ENCODE measurements at regions not wholly inside any gene's neighbourhood (a gene's known extent, or its start where the extent isn't known, plus 50 kb on each side); places are given as distances from the start of the nearest gene placed in this dataset.
"Not testable (repeated sequence)": the region's sequence is repeated elsewhere in the genome, so short reads cannot be mapped to it uniquely, and the experiment has no call there.

GRCh38 chr2:31805688-31806087 is 205.1 kb downstream of the MEMO1 start:
- H3K4me3 ChIP-seq (ENCODE audit: low read depth, low read length), result peak overlapping the region; percentile 63
- no peak overlapping the region for H4K8ac ChIP-seq (ENCODE audit: low read depth, low read length)
- H3K27me3 ChIP-seq (ENCODE audit: insufficient read depth, low read length), result no peaks in the 10 kb centered on the region
- no peak overlapping the region for H2BK12ac ChIP-seq (ENCODE audit: low read length)
- no peak overlapping the region for H3K18ac ChIP-seq (ENCODE audit: low read length)
- H3K27ac ChIP-seq (ENCODE audit: low read depth, low read length), result no peak overlapping the region
- H3K79me2 ChIP-seq (ENCODE audit: control insufficient read depth, insufficient read depth, low read length, poor library complexity), result no peaks in the 10 kb centered on the region
- H3K23ac ChIP-seq (ENCODE audit: low read length), result peak overlapping the region; percentile 2
- H2BK120ac ChIP-seq (ENCODE audit: insufficient read depth, low read length, poor library complexity), result no peak overlapping the region
- H2AK5ac ChIP-seq (ENCODE audit: low read length), result no peak overlapping the region
- H2AFZ ChIP-seq (ENCODE audit: insufficient read depth, low read length, poor library complexity), result no peak overlapping the region
- H3K4me2 ChIP-seq (ENCODE audit: low read length), result no peak overlapping the region
- H4K91ac ChIP-seq (ENCODE audit: low read depth, low read length), result no peak overlapping the region
- no peak for DNase-seq
- H3K4ac ChIP-seq (ENCODE audit: low read depth, low read length), result no peak overlapping the region
- H3K4me1 ChIP-seq (ENCODE audit: control insufficient read depth in 1 of 2, insufficient read depth in 2 of 2, low read length in 2 of 2), result no peaks in the 10 kb centered on the region
- no CpG with 5 or more reads among the region's 16 CpGs for WGBS (ENCODE audit: extremely low coverage, insufficient coverage, insufficient read length)
- H3K36me3 ChIP-seq (ENCODE audit: control insufficient read depth in 1 of 2, insufficient read depth in 2 of 2, low read length in 2 of 2), result no peaks in the 10 kb centered on the region
- peaks cover 4% of the 10 kb centered on the region for H3K9me3 ChIP-seq (ENCODE audit: insufficient read depth, low read depth, low read length)
- H4K12ac ChIP-seq (ENCODE audit: low read depth, low read length), result no peak overlapping the region
- peak overlapping the region; percentile 59 for H3K9ac ChIP-seq (ENCODE audit: low read length)
- H2BK5ac ChIP-seq (ENCODE audit: low read depth, low read length, poor library complexity), result no peak overlapping the region
- H3K79me1 ChIP-seq (ENCODE audit: low read length), result no peaks in the 10 kb centered on the region
- H3K14ac ChIP-seq (ENCODE audit: low read length), result no peak overlapping the region

GRCh38 chr2:31803481-31804153 is 207.2 kb downstream of the MEMO1 start:
- not testable (repeated sequence) for H2BK5ac ChIP-seq (ENCODE audit: low read depth, low read length, poor library complexity); H3K14ac ChIP-seq (ENCODE audit: low read length); H3K79me2 ChIP-seq (ENCODE audit: control insufficient read depth, insufficient read depth, low read length, poor library complexity); H3K4ac ChIP-seq (ENCODE audit: low read depth, low read length); H4K12ac ChIP-seq (ENCODE audit: low read depth, low read length); H2AK5ac ChIP-seq (ENCODE audit: low read length); H3K4me1 ChIP-seq (ENCODE audit: control insufficient read depth in 1 of 2, insufficient read depth in 2 of 2, low read length in 2 of 2); H3K27me3 ChIP-seq (ENCODE audit: insufficient read depth, low read length); H2BK120ac ChIP-seq (ENCODE audit: insufficient read depth, low read length, poor library complexity); H3K79me1 ChIP-seq (ENCODE audit: low read length); H2BK12ac ChIP-seq (ENCODE audit: low read length); H3K27ac ChIP-seq (ENCODE audit: low read depth, low read length); H3K18ac ChIP-seq (ENCODE audit: low read length); H3K4me3 ChIP-seq (ENCODE audit: low read depth, low read length); H2AFZ ChIP-seq (ENCODE audit: insufficient read depth, low read length, poor library complexity); H3K9me3 ChIP-seq (ENCODE audit: insufficient read depth, low read depth, low read length); H4K91ac ChIP-seq (ENCODE audit: low read depth, low read length); H3K36me3 ChIP-seq (ENCODE audit: control insufficient read depth in 1 of 2, insufficient read depth in 2 of 2, low read length in 2 of 2); H4K8ac ChIP-seq (ENCODE audit: low read depth, low read length); H3K4me2 ChIP-seq (ENCODE audit: low read length); H3K23ac ChIP-seq (ENCODE audit: low read length); DNase-seq; H3K9ac ChIP-seq (ENCODE audit: low read length)
- no CpG with 5 or more reads among the region's 44 CpGs for WGBS (ENCODE audit: extremely low coverage, insufficient coverage, insufficient read length)

GRCh38 chr2:31802711-31803110 is 208.1 kb downstream of the MEMO1 start:
- no peak overlapping the region for H3K9ac ChIP-seq (ENCODE audit: low read length)
- H3K27me3 ChIP-seq (ENCODE audit: insufficient read depth, low read length), result no peaks in the 10 kb centered on the region
- H4K8ac ChIP-seq (ENCODE audit: low read depth, low read length), result no peak overlapping the region
- peaks cover 4% of the 10 kb centered on the region for H3K9me3 ChIP-seq (ENCODE audit: insufficient read depth, low read depth, low read length)
- no peak overlapping the region for H4K91ac ChIP-seq (ENCODE audit: low read depth, low read length)
- no peak overlapping the region for H4K12ac ChIP-seq (ENCODE audit: low read depth, low read length)
- H2BK5ac ChIP-seq (ENCODE audit: low read depth, low read length, poor library complexity), result no peak overlapping the region
- no peaks in the 10 kb centered on the region for H3K36me3 ChIP-seq (ENCODE audit: control insufficient read depth in 1 of 2, insufficient read depth in 2 of 2, low read length in 2 of 2)
- H2BK12ac ChIP-seq (ENCODE audit: low read length), result no peak overlapping the region
- H3K79me2 ChIP-seq (ENCODE audit: control insufficient read depth, insufficient read depth, low read length, poor library complexity), result no peaks in the 10 kb centered on the region
- H3K4me2 ChIP-seq (ENCODE audit: low read length), result no peak overlapping the region
- H3K4ac ChIP-seq (ENCODE audit: low read depth, low read length), result no peak overlapping the region
- no peak overlapping the region for H2BK120ac ChIP-seq (ENCODE audit: insufficient read depth, low read length, poor library complexity)
- no peak overlapping the region for H2AK5ac ChIP-seq (ENCODE audit: low read length)
- no peaks in the 10 kb centered on the region for H3K4me1 ChIP-seq (ENCODE audit: control insufficient read depth in 1 of 2, insufficient read depth in 2 of 2, low read length in 2 of 2)
- no CpG with 5 or more reads among the region's 7 CpGs for WGBS (ENCODE audit: extremely low coverage, insufficient coverage, insufficient read length)
- no peak overlapping the region for H3K14ac ChIP-seq (ENCODE audit: low read length)
- no peak overlapping the region for H2AFZ ChIP-seq (ENCODE audit: insufficient read depth, low read length, poor library complexity)
- DNase-seq, result peak; percentile 72 to 91
- H3K27ac ChIP-seq (ENCODE audit: low read depth, low read length), result no peak overlapping the region
- no peak overlapping the region for H3K23ac ChIP-seq (ENCODE audit: low read length)
- H3K4me3 ChIP-seq (ENCODE audit: low read depth, low read length), result no peak overlapping the region
- H3K79me1 ChIP-seq (ENCODE audit: low read length), result no peaks in the 10 kb centered on the region
- no peak overlapping the region for H3K18ac ChIP-seq (ENCODE audit: low read length)

GRCh38 chr2:31799282-31799681 is 211.5 kb downstream of the MEMO1 start:
- not testable (repeated sequence) for H2AK5ac ChIP-seq (ENCODE audit: low read length); H2AFZ ChIP-seq (ENCODE audit: insufficient read depth, low read length, poor library complexity); H2BK5ac ChIP-seq (ENCODE audit: low read depth, low read length, poor library complexity); H3K4me2 ChIP-seq (ENCODE audit: low read length); H3K23ac ChIP-seq (ENCODE audit: low read length); H3K4me1 ChIP-seq (ENCODE audit: control insufficient read depth in 1 of 2, insufficient read depth in 2 of 2, low read length in 2 of 2); H3K79me1 ChIP-seq (ENCODE audit: low read length); H4K8ac ChIP-seq (ENCODE audit: low read depth, low read length); H3K36me3 ChIP-seq (ENCODE audit: control insufficient read depth in 1 of 2, insufficient read depth in 2 of 2, low read length in 2 of 2); H3K18ac ChIP-seq (ENCODE audit: low read length); H3K9me3 ChIP-seq (ENCODE audit: insufficient read depth, low read depth, low read length); H3K4me3 ChIP-seq (ENCODE audit: low read depth, low read length); H2BK120ac ChIP-seq (ENCODE audit: insufficient read depth, low read length, poor library complexity); H2BK12ac ChIP-seq (ENCODE audit: low read length); DNase-seq; H3K14ac ChIP-seq (ENCODE audit: low read length); H4K12ac ChIP-seq (ENCODE audit: low read depth, low read length); H3K27ac ChIP-seq (ENCODE audit: low read depth, low read length); H3K79me2 ChIP-seq (ENCODE audit: control insufficient read depth, insufficient read depth, low read length, poor library complexity); H3K27me3 ChIP-seq (ENCODE audit: insufficient read depth, low read length); H3K9ac ChIP-seq (ENCODE audit: low read length); H4K91ac ChIP-seq (ENCODE audit: low read depth, low read length); H3K4ac ChIP-seq (ENCODE audit: low read depth, low read length)
- no CpG with 5 or more reads among the region's 4 CpGs for WGBS (ENCODE audit: extremely low coverage, insufficient coverage, insufficient read length)

All from trophoblast cell (in vitro differentiated cells and primary cell).